ENCODE measurements at regions not wholly inside any gene's neighbourhood (a gene's known extent, or its start where the extent isn't known, plus 50 kb on each side); places are given as distances from the start of the nearest gene placed in this dataset.
A peak's percentile ranks its signal among the peaks of the same experiment; 100 is the strongest.

GRCh38 chrX:80306007-80306406 is 114.2 kb upstream of the TENT5D start:
- no peak for DNase-seq

DNA sequence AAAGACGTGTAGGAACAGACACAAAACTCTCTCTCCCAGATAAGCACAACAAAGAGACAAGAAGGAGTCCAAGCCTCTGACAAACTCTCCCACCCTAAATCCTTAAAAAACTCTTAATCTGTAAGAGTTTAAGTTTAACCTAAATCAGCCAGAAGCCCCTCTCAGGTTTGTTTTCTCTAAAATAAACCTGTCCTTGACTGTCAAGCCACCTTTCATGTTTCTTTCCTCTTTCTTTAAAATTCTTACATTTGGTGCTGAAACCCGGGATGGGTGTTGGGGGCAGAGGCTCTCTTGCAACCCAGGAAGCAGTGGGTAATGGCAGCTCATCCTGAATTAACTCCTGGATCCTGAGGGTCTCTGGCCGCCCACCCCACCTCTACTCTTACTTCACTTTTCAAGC is 107.8 kb upstream of the TENT5D start:
- DNase-seq = no peak

DNA sequence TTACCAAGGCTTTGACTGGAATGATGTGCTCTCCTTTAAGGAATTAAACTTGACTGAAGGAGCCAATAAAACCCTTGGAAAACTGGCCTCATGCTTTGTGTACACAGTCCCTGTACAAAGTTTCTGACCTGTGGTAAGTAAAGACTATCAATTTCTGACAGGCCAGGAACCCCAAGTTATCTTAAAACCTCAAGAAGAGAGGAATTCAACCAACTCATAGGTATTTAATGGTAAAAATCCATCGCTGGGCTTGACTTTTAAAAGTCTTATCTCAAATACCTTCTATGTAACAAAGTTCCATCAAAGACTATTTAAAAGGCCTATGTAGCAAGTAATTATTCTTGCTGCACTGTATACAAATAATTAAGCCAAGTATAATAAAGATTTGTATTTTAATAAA is 103.7 kb upstream of the TENT5D start:
- no peak for DNase-seq

DNA sequence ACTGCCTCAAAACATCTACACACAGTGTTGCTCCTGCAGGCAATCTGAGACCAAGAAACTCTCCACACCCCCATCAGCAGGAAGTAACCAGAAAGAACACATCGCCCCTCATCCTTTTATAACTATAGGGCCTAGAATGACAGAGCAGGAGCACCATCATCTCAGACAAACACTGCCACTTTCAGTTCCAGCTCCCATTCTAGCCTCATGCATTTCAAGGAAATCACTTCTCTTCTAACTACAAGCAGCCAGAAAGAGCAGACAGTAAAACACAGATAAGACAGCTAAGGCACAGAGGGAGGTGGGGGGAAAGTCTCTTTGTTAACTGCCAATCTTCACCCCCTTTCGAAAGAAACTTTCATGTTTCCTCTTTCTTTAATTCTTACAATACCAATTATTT is 102.6 kb upstream of the TENT5D start:
- no peak for DNase-seq

- no peak for DNase-seq
These were observed 89.0 kb upstream of the TENT5D start for GRCh38 chrX:80331285-80331684.

DNA sequence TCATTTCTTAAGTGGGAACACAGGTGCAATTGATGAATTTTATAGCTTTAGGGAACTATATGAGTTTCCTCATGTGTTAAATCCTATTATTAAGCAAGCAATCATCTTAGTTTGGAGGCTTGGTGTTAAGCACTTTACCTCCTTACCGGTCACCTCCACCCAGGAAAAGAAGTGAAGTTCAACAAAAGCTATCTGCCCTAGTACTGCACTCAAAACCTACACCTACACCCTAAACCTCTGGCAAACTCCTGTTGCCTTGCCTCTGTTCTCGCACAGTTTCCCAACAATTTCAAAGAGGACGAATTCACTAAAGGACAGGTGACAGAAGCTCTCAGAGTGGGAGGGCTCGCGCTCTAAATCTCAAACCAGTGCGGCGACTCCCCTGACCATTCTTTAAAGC is 85.7 kb upstream of the TENT5D start:
- no peak for DNase-seq

- DNase-seq = peak in 2 of 58 donors; percentile 0
These were observed 85.0 kb upstream of the TENT5D start for GRCh38 chrX:80335062-80335830.

- no peak for DNase-seq
These were observed 65.2 kb upstream of the TENT5D start for GRCh38 chrX:80354966-80355465.
